WERI-Rb-1 (cell line): ENCODE measurements at regions not wholly inside any gene's neighbourhood (a gene's known extent, or its start where the extent isn't known, plus 50 kb on each side); places are given as distances from the start of the nearest gene placed in this dataset.

Source experiments
- DNase-seq: peaks from one replicate; pipeline ENCODE4 v3.0.0-alpha.2; 2020
- H3K27ac ChIP-seq: fragments of 250-450 bp; sonication (Bioruptor Pico); 2 replicates; pipeline ENCODE4 v1.5.1; 2020; ENCODE audit warnings: mild to moderate bottlenecking, moderate library complexity
- H3K27me3 ChIP-seq: fragments of 250-450 bp; sonication (Bioruptor Pico); 2 replicates; pipeline ENCODE4 v1.5.1; 2021; ENCODE audit warnings: mild to moderate bottlenecking, low read depth, moderate library complexity; ENCODE audit not compliant: insufficient read depth, severe bottlenecking
- H3K36me3 ChIP-seq: fragments of 250-450 bp; sonication (Bioruptor Pico); 2 replicates; pipeline ENCODE4 v1.5.1; 2020; ENCODE audit warnings: mild to moderate bottlenecking, moderate library complexity
- H3K4me3 ChIP-seq: 2 replicates; pipeline ENCODE4 v1.5.1; 2011; ENCODE audit warnings: low read depth, mild to moderate bottlenecking, control low read depth, low read length
- H3K9me3 ChIP-seq: fragments of 250-450 bp; sonication (Bioruptor Pico); 2 replicates; pipeline ENCODE4 v1.5.1; 2021; ENCODE audit warnings: mild to moderate bottlenecking, moderate library complexity; ENCODE audit not compliant: severe bottlenecking
- CTCF ChIP-seq: IDR thresholded peaks from 2 replicates; pipeline ENCODE4 v1.5.1; 2011; ENCODE audit warnings: low read depth, mild to moderate bottlenecking, control low read depth, inconsistent platforms, low read length

- no peaks in the 10 kb centered on the region for H3K36me3 ChIP-seq
- TF ChIP-seq CTCF: no peak
- DNase-seq: no peak
These were observed 601.0 kb upstream of the SGO1 start for GRCh38 chr3:20787005-20787404.

GRCh38 chr3:20776692-20777091 is 590.7 kb upstream of the SGO1 start:
- no peak for DNase-seq
- Histone ChIP-seq H3K4me3 (no peak overlapping the region), H3K27ac (no peak overlapping the region), H3K36me3 (no peaks in the 10 kb centered on the region), H3K27me3 (no peaks in the 10 kb centered on the region), H3K9me3 (no peaks in the 10 kb centered on the region)
- no peak for TF ChIP-seq CTCF

More at GRCh38 chr3:20787005-20787404, 601.0 kb upstream of the SGO1 start:
- Histone ChIP-seq H3K27me3 (no peaks in the 10 kb centered on the region), H3K9me3 (no peaks in the 10 kb centered on the region), H3K4me3 (no peak overlapping the region), H3K27ac (no peak overlapping the region)

- H3K36me3 ChIP-seq: no peaks in the 10 kb centered on the region
- no peak overlapping the region for H3K27ac ChIP-seq
- no peak for DNase-seq
- H3K27me3 ChIP-seq: no peaks in the 10 kb centered on the region
- TF ChIP-seq CTCF: no peak
- no peak overlapping the region for H3K4me3 ChIP-seq
- H3K9me3 ChIP-seq: no peaks in the 10 kb centered on the region
These were observed 590.3 kb upstream of the SGO1 start for GRCh38 chr3:20776286-20776685.

- Histone ChIP-seq H3K27ac (no peak overlapping the region), H3K36me3 (no peaks in the 10 kb centered on the region), H3K27me3 (no peaks in the 10 kb centered on the region), H3K4me3 (no peak overlapping the region), H3K9me3 (no peaks in the 10 kb centered on the region)
- TF ChIP-seq CTCF: no peak
- no peak for DNase-seq
These were observed 587.4 kb upstream of the SGO1 start for GRCh38 chr3:20773320-20773984.

- Histone ChIP-seq H3K36me3 (no peaks in the 10 kb centered on the region), H3K9me3 (no peaks in the 10 kb centered on the region), H3K4me3 (no peak overlapping the region), H3K27me3 (no peaks in the 10 kb centered on the region), H3K27ac (no peak overlapping the region)
- no peak for TF ChIP-seq CTCF
- DNase-seq: no peak
These were observed 586.9 kb upstream of the SGO1 start for GRCh38 chr3:20772869-20773268.

- Histone ChIP-seq H3K27ac (no peak overlapping the region), H3K36me3 (no peaks in the 10 kb centered on the region), H3K4me3 (no peak overlapping the region), H3K27me3 (no peaks in the 10 kb centered on the region), H3K9me3 (no peaks in the 10 kb centered on the region)
- no peak for DNase-seq
- no peak for TF ChIP-seq CTCF
These were observed 583.4 kb upstream of the SGO1 start for GRCh38 chr3:20769430-20769829.
